Stimulated activated CD4-positive, alpha-beta T cell treated with anti-CD3 and anti-CD28 coated beads, Interleukin-15, amount 100 ng/mL, for 1 hour (primary cell): ENCODE measurements at regions not wholly inside any gene's neighbourhood (a gene's known extent, or its start where the extent isn't known, plus 50 kb on each side); places are given as distances from the start of the nearest gene placed in this dataset.

ENCODE experiments used
- DNase-seq, 2 donors: peaks; one replicate each; pipeline ENCODE4 v3.0.0-alpha.2; 2020; ENCODE audit warnings: low read depth in 1 of 2, low spot score in 1 of 2

DNA sequence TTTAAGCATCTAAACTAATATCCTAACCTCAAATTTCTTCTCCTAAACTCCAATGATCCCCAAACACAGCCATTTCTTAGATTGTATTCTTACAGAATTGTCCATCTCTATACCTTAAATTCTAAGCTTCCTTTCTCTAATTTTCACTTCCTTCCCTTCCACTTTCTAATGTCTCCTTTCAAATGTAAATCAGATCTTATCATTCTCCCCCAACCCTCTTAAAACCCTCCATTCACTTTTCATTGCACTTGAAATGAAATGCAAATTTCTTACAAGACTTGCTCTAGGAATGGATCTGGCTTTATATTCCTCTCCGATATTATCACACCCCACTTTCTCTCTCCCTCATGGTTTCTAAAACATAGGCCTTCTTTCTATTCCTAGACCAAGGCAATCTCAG, 534.6 kb downstream of the LMO4 start:
- no peak for DNase-seq

DNA sequence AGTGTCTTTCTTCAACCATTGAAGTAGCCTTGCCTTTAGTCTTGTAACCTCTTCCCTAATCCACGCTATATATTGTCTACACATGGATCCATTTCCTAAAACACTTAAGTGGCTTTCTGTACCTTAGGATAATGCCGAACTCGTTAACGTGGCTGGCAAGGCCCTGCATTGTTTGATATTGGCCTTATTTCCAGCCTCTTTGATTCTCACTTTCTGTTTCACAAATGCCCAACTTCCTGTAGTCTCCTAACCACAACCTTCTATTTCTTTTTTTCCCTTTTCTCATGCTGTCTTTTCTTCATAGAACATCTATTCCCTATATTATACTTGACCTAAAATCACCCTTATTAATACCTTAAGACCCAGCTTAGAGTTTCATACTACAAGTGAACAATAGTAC, 536.0 kb downstream of the LMO4 start:
- DNase-seq: no peak

DNA sequence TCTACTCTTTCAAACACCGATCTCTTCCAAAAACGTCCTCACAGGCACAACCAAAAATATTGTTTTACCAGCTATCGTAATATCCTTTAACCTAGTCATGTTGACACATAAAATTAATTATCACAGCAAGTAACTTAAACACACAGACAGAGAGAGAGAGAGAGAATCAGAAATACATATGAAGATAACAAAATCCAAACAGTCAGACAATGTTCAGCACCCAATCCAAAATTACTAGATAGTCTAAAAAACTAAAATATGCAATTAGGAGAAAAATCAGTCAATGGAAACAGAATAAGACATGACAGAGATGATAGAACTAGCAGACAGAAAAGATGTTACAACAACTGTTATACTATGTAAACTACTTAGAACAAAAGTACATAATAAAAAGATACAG, 537.7 kb downstream of the LMO4 start:
- DNase-seq: no peak

DNA sequence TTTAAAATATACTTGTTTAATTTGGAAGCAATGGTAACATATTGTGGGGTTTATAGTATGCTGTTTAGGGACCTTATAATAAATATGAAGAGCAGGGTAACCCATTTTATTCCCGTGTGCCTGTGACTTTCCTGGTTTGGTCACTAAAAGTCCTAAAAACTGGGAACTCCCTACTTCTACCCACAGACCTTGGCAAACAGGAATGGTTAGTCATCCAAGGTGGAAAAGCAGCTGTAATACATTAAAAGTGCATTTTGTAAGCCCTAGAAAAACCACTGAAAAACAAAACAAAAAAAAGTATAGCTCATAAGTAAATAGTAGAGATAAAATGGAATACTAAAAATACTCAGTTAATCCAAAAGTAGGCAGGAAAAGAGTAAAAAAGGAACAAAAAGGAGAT, 538.9 kb downstream of the LMO4 start:
- DNase-seq: no peak

DNA sequence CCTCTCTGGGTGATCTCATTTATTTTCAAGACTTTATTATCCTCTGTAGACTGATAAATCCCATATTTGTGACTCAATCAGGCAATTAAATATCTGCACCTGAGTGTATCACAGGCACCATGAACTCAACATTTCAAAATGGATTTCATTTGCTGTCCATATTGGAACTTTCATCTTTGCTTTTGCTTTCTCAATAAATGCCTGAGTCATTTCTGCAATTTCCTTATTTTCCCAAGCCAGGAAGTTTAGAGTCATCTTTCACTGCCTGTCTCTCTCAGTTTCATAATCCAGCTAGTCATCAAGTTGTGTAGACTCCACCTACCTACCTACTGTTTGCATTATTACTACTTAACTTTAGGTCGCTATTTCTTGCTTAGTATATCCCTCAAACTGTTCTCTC, 540.9 kb downstream of the LMO4 start:
- no peak for DNase-seq

DNA sequence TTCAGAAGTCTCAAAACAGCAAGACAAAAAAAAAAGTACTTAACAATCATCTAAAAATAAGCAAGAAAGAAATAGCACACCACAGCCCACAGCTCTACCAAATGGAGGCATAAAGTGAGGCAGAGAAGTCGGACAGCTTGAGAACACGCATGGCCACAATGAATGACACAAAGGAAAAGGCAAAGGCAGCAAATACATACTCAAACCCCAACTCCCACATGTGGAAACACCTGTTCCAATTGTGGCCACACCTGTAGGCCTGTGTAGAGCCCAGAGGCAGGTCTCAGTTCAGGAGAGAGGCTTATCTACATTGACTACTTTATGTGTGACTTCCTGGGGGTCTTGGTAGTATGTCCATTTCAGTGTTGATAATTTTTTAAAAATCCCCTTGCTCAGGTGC, 543.5 kb downstream of the LMO4 start:
- DNase-seq: no peak

DNA sequence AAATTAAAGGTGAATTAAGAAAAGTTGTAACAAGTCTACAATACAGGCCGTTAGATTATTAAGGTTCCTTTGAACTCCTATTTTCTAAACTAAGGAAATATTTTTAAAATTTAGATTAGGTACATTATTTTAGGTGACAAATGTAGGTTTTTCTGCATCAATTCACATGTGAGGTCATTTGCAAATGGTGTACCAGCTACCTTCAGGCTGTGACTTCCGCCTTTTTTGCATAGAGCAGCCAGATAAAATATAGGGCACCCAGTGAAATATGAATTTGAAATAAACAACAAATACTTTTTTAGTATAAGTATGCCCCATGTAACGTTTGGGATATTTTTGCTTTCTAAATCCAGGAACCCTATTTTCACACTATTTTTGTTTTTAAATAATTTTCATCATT, 544.0 kb downstream of the LMO4 start:
- no peak for DNase-seq

DNA sequence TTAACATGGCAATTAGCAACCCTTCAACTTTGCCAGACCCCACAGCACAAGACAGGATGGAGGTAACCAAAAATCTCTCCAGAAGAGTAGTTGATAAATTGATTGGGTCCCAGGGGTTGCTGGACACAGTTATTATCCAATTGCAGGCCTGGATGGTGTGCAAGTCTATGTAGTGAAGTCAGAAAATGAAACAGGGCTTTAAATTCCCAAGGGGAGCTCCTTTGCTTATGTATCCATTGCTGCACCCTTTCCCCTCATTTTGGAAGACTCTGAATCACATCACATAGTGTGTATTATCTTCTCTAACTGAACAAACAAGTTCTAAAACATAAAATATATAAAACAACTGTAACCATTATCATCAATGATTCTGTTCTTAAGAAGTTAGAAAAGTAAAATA, 550.2 kb downstream of the LMO4 start:
- no peak for DNase-seq

DNA sequence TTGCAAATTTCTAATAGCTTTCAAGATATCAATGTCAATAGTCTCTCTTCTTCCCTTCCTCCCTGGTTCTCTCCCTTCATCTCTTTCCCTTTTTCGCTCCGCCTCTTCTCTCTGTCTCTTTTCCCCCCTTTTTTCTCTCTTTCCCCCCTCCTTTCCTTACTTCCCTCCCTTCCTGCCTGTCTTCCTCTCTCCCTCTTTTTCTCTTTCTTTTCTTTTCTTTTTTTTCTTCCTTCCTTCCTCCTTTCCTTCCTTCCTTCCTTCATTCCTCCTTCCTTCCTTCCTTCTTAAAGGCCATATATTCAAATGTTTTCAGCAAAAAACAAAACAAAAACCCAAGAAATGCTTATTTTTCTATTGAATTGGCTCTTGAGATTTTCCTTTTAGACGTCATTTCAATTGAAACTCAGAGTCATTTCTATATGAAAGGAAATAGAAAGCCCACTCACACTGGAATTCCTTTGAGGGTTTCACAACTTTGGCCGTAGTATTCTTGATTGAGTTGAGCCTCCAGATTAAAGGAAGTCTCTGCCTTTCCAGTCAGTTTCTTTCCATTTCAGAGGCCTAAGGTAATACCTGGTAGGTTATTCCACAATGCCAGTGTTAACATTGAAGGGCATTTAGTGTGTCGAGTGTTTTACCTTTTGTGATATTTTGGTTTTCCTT, 551.5 kb downstream of the LMO4 start:
- DNase-seq: no peak

DNA sequence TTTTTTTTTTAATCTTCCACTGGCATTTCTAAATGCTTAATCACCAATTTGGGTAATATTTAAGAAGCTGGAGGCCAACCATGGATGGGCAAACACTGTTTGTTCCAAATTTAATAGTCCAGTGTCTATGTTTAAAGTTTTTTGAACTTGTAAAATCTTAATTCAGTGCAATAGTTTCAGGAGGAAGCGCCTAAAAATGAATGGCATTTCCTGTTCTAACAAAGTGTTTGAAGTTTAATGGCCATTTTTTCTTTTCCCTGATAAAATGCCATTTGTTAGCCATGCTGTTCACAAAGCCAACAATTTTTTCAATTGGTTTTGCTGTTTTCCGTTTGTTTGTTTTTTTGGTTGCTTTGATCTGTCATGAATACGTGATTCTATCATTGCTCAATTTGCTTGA, 552.1 kb downstream of the LMO4 start:
- DNase-seq: no peak

DNA sequence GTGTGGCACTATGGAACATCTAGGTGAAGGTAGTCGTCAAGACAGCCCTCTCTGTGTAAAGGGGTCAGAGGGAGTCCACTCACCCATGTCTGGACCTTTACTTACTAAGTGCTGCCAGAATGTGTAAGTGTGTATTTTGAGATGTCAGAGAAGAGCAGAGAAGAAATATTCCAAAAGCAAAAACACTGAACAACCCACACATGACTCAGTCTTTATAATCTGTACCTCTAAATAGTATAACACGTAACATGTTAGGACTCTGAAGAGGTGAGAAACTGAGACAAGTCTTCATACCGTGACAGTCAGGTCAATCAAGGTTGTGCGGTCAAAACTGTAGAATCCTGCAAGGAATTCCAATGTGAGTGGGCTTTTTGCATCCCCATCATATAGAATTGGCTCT, 555.2 kb downstream of the LMO4 start:
- DNase-seq: no peak

DNA sequence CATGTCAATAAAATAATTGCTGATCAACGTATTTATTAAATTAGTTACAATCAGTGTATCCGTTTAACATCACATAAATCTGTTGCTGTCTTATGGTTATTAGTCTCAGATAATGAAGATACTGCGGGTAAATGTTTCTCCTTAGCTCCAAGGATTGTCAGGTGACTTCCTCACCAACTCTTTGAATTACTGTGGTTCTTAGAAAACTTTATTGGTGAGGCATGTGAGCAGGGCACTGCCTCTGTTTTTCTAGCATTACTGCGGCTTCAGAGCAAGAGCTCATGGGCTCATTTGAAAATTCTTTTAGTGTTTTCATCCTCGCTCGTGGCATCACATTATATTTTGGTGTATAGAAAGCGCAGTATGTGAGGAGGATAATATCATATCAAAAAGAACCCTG, 555.9 kb downstream of the LMO4 start:
- DNase-seq: no peak

DNA sequence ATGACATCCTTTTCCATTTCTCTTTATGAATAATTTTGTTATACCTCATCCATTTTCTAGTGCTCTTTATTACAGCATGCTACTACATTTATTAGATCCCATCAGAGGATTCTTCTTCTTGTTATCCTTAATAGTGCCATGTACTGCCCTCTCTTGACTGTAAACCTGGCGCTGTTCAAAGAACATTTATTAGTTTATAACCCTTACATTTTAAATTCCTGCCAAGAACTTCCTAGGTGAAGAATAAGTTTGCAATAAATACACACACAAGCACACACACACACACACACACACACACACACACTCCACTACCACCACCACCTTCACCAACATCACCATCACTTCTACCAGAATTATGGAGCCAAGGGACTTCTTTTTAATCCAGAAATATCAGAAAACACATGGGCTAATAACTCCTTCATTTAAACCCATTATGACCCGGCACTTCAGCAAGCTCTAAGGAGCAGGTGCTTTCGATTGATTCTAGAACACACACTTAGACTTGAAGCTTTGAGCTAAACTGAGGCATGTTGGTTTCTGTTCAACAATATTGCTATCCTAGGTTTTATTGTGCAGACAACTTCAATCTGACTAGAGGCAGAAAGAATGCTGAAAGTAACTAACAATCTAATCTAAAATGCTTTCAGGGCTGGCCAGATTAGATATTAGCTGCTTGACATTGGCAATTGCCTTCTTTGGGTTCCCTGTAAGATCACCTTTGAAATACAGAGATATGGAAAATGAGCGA, 556.8 kb downstream of the LMO4 start:
- DNase-seq: no peak

DNA sequence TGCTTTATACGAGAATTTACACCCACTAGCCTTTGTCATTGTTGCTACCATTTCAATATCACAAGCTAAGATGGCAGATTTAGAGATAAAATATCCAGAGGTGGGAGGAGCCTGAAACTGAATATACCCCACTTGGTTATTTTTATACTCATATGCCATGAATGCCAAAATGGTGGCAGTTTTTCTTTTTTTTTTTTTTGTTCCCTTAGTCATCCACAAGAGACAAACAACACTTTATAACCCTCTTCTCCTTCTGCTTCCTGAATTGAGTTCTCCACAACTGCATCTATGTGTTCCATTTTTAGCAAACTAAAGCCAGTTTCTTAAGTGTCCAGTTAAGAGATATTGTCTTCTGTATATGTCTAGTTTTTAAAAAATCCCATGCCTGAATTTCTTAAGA, 558.4 kb downstream of the LMO4 start:
- DNase-seq: no peak

DNA sequence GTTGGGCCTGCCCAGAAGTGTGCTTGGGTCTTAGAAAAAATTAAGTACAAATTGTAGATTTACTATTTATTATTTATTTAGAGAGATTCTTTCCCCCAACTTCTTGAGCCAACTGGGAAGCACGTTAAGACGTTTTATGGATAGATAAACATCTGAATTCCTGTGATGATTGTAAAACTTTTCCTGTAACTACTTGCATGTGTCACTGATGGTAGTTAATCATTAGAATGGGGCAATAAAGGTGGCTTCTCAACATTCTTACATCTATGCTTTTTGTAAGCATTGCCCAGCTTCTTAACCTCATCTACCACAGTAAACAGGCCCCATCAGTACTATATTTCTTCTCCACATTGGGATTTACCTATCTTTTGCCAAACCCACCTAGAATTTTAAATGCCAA, 559.8 kb downstream of the LMO4 start:
- no peak for DNase-seq

DNA sequence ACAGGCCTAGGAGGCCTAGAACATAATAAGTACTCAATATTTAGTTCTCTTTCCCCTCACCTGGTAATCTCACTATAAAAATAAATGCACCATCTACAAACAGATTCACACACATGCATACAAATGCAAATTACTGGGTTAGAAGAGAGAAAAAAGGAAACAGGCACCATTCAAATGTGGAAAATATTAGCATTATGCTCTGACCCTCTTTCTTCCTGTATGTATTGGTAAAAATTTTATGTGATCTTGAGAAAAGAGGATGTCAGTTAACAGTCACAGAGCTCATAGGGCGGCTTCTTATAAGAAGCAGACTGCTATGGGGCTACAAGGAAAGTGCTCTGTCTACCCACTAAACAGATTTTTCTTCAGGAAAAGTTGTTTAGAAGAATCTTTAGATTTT, 565.4 kb downstream of the LMO4 start:
- no peak for DNase-seq

DNA sequence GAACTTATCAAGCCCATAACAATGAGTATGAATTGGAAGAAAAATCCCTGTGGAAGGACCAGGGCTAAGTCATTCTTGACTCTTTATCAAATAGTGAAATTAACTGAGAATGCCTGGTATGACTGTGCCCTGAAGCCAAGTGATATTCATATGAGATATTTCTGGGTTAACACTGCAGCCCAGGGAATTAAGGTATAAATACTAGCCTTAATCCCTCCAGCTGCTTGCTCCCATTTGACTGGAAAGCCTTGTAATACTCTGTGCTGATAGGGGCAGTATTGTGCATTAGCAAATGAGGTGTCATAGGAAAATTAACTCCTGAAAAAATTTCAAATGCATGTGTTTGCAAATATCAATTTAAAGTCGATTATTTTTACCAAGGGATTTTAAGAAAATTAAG, 568.8 kb downstream of the LMO4 start:
- DNase-seq: no peak

DNA sequence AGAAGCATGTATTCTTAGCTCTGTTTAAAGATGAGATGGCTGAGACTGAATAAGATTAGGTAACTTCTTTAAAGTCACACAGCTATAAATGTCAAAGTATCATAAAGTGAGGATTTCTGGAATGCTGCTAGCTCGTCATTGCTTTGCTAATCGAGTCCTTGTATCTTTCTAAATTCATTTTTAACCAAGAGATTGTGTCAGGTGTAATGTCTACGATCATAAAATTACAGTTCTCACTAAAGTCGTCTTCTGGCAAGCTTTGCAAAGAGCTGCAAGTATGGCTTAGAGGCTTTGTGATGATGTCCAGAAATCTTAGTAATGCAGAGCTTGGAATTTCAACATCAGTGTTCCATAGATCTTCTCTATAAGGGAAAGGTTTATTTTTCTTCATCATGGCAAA, 569.8 kb downstream of the LMO4 start:
- DNase-seq: no peak

DNA sequence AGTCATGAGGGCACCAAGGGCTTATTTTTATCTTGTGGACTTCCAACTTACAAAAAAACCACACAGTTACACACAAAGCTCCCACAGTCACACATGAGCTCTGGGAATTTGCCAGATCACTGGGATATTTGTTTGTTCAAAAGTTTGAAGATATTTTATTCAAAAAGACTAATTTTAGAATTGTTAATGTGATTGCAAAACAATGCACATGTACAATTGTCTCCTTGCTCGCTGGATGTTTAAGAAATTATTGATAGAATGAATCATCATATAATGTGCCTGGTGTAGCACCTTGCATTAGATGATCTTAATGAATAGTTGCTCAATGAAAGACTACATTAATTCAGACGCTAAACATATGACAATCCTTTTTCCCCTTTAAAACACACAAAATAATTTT, 570.3 kb downstream of the LMO4 start:
- DNase-seq: no peak

DNA sequence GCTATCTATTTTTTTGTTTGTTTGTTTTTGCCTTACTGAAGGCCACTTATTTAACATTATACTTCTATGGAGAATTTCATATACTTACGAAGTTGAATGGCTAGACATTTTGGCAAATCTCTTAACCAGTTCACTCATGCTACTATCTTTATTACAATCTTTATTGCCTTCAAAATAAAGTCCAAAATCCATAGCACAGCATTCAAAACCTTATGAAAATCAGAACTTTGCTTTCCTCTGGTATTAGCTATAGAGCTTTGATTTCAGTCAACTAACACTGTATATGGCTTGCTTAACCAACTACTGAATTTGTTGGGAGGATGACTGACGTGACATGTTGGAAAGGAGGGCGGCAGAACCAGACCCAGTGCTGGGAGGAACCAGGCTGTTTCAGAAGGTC, 571.1 kb downstream of the LMO4 start:
- no peak for DNase-seq

DNA sequence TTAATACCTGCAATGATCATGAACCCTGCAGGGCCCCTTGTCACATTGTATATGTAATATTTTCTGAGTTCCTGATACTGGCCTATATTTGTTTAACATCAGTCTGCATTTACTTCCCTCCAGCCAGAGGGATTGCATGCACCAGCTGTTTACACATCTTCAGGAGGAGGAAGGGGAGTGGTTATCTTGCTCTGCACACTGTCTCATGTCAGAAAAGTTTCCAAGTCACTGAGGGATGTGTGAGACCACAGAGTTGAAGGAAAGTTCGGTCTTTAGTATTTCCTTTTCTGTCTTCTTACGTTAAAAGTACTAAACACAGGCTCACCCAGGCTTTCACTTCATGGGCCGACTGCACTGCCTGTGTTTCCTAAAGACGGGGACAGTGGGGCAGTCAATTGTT, 574.1 kb downstream of the LMO4 start:
- no peak for DNase-seq

DNA sequence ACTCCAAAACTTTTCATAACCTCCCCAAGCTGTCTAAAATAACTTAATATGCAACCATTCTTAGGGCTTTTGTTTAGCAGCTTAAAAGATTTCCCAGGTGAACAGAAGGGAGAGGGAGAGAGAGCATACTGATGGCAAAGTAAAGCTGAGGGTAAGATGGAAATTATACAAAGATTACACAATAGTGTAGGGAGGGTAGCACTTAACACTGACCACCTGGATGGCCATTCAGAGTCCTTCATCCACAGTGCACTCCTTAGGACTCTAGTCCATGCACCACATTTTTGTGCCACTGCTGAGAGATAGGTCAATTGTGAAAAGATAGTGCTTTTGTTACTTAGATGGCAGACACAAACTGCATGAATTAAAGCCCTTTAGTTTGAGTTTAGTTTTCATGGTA, 574.6 kb downstream of the LMO4 start:
- no peak for DNase-seq

DNA sequence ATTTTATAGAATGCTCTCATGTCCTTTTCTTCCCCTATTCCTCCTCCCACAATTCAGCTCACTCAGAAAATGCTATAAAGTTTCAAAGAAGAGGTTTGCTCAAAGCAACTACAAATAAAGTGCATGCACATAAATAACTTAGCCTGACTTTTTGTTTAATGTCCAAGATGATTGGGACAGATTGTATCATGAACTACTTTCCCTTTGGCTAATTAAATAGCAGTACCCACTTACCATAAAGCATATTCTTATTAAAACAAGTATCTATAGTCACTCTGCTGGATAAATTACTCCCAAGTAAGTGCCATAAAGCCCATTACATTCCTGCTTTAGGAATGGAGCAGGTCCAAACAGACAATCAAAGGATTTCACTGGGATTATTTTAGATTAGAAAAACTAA, 576.0 kb downstream of the LMO4 start:
- no peak for DNase-seq
